ENCODE measurements at regions not wholly inside any gene's neighbourhood (a gene's known extent, or its start where the extent isn't known, plus 50 kb on each side); places are given as distances from the start of the nearest gene placed in this dataset.

DNA sequence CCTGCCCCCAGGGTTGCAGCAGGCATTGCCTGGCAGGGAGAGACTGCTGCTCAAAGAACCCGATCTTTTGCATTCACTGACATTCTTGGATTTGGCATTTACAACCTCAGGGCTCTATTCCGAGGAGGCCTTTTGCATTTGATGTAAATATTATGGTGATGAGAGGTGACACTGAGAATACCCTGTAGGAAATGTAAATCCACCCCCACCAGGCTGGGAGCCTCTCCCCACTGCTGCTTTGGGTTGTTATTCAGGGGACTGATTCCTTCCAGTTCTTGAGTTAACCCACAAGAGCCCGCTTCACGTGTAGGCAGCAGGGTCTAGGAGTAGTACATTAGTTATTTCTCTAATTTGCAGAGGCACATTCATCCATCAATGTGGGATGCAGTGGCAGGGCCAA is 55.5 kb upstream of the ARAP3 start:
- no peak overlapping the region for H4K91ac ChIP-seq (replicated peaks; ENCODE audit: insufficient read length, low read length)
- H3K9me3 ChIP-seq (ENCODE audit: insufficient read depth in 2 of 2, low read depth in 1 of 2, low read length in 1 of 2) = no peaks in the 10 kb centered on the region
- H2AFZ ChIP-seq (ENCODE audit: low read length) = no peak overlapping the region
- H2BK5ac ChIP-seq (ENCODE audit: low read depth, low read length) = no peak overlapping the region
- no peaks in the 10 kb centered on the region for H3K79me1 ChIP-seq (ENCODE audit: low read depth, low read length)
- no peak overlapping the region for H2AK5ac ChIP-seq (ENCODE audit: low read depth, low read length)
- CTCF ChIA-PET (ENCODE audit: partially characterized antibody) = interaction anchor here (0.6 to 7.0 kb wide), 16 partner anchors 13 to 223 kb away, joined by 3 to 38 read pairs (median 4); no protein-coding TSS in a partner anchor
- no peak overlapping the region for H4K5ac ChIP-seq (ENCODE audit: insufficient read length, low read depth, low read length)
- no peak overlapping the region for H3K56ac ChIP-seq (replicated peaks; ENCODE audit: insufficient read length, low read depth, low read length)
- no peak overlapping the region for H3K18ac ChIP-seq (ENCODE audit: extremely low read depth, low read length)
- no peak overlapping the region for H2BK120ac ChIP-seq (replicated peaks; ENCODE audit: low read depth, low read length)
- no peak overlapping the region for H3K14ac ChIP-seq (ENCODE audit: insufficient read length)
- no peak overlapping the region for H2BK20ac ChIP-seq (ENCODE audit: low read length)
- no peak for FAIRE-seq
- H4K20me1 ChIP-seq (replicated peaks in 1 of 2; ENCODE audit: control insufficient read depth in 1 of 2, insufficient read depth in 2 of 2, low read length in 2 of 2) = no peaks in the 10 kb centered on the region
- H3K27ac ChIP-seq (ENCODE audit: low read depth, low read length) = no peak overlapping the region
- no peak for DNase-seq (ENCODE audit: low read depth in 1 of 2, low spot score in 2 of 2)
- H3K4ac ChIP-seq (replicated peaks; ENCODE audit: insufficient read length, low read depth, low read length) = no peak overlapping the region
- WGBS, 2 experiments (ENCODE audit: extremely low coverage in 1 of 2, insufficient coverage in 1 of 2, insufficient read length in 1 of 2, insufficient replicate concordance in 2 of 2, low coverage in 1 of 2, low lambda C conversion rate in 2 of 2, missing lambda C conversion rate in 1 of 2) = 49% methylated on average over 4 of the region's 4 CpGs; no CpG with 5 or more reads in 1 of the 2 experiments
- POLR2A ChIA-PET (ENCODE audit: partially characterized antibody) = no interaction called here
- H2BK15ac ChIP-seq (ENCODE audit: low read length) = no peak overlapping the region
- H3K4me2 ChIP-seq (ENCODE audit: insufficient read depth in 1 of 2, low read depth in 2 of 2, low read length in 2 of 2) = no peak overlapping the region
- no peak overlapping the region for H3K9ac ChIP-seq (replicated peaks in 1 of 4; ENCODE audit: extremely low read depth in 1 of 4, low read depth in 3 of 4, low read length in 3 of 4)
- no peak overlapping the region for H3K4me3 ChIP-seq (ENCODE audit: extremely low read depth in 1 of 4, insufficient read depth in 2 of 4, low read depth in 3 of 4, low read length in 4 of 4)
- peaks cover 0 to 10% (median 3%) of the 10 kb centered on the region in 4 experiments; a peak in 5 of 7 replicates for H3K4me1 ChIP-seq (replicated peaks in 1 of 4; ENCODE audit: control insufficient read depth in 3 of 4, insufficient read depth in 4 of 4, low read length in 3 of 4)
- H2BK12ac ChIP-seq (ENCODE audit: low read depth, low read length) = no peak overlapping the region
- no peaks in the 10 kb centered on the region for H3K79me2 ChIP-seq (ENCODE audit: control insufficient read depth in 1 of 2, insufficient read depth in 2 of 2, low read length in 2 of 2)
- no peak overlapping the region for H3K23ac ChIP-seq (ENCODE audit: insufficient read length)
- no peaks in the 10 kb centered on the region for H3K36me3 ChIP-seq (ENCODE audit: control insufficient read depth in 2 of 4, insufficient read depth in 4 of 4, low read length in 3 of 4)
- H3K23me2 ChIP-seq (ENCODE audit: low read depth, low read length) = no peaks in the 10 kb centered on the region
- H4K8ac ChIP-seq (ENCODE audit: extremely low read depth, insufficient read depth, low read length) = no peak overlapping the region
- H3K27me3 ChIP-seq (replicated peaks in 1 of 4; ENCODE audit: control insufficient read depth in 3 of 4, extremely low read depth in 1 of 4, insufficient read depth in 3 of 4, low read length in 3 of 4) = no peaks in the 10 kb centered on the region
- TF ChIP-seq, protein P1, sequence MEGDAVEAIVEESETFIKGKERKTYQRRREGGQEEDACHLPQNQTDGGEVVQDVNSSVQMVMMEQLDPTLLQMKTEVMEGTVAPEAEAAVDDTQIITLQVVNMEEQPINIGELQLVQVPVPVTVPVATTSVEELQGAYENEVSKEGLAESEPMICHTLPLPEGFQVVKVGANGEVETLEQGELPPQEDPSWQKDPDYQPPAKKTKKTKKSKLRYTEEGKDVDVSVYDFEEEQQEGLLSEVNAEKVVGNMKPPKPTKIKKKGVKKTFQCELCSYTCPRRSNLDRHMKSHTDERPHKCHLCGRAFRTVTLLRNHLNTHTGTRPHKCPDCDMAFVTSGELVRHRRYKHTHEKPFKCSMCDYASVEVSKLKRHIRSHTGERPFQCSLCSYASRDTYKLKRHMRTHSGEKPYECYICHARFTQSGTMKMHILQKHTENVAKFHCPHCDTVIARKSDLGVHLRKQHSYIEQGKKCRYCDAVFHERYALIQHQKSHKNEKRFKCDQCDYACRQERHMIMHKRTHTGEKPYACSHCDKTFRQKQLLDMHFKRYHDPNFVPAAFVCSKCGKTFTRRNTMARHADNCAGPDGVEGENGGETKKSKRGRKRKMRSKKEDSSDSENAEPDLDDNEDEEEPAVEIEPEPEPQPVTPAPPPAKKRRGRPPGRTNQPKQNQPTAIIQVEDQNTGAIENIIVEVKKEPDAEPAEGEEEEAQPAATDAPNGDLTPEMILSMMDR (IDR thresholded peaks at IDR 0.05; ENCODE audit: control extremely low read depth in 1 of 3, insufficient read depth in 1 of 3, low read depth in 1 of 3, low read length in 3 of 3) = no peak
- TF ChIP-seq TAF7 (optimal IDR thresholded peaks at IDR 0.05; ENCODE audit: borderline replicate concordance, low read depth, low read length) = no peak
- no peak for TF ChIP-seq POU5F1 (IDR thresholded peaks at IDR 0.05; ENCODE audit: low read depth, low read length)
- TF ChIP-seq ATF2 (IDR thresholded peaks at IDR 0.05; ENCODE audit: low read length) = no peak
- TF ChIP-seq BRCA1 (IDR thresholded peaks at IDR 0.05; ENCODE audit: low read depth, low read length) = no peak
- no peak for TF ChIP-seq CBX8 (IDR thresholded peaks at IDR 0.05; ENCODE audit: borderline replicate concordance, low read depth, low read length)
- TF ChIP-seq GABPA (IDR thresholded peaks at IDR 0.05; ENCODE audit: borderline replicate concordance, insufficient read depth, low read length) = no peak

Data from H1 (cell line).